Activated naive CD8-positive, alpha-beta T cell treated with anti-CD3 and anti-CD28 coated beads, Interleukin-2, amount 10 ng/mL, durations not matched to agents 7 days and 5 days (primary cell): ENCODE measurements at regions not wholly inside any gene's neighbourhood (a gene's known extent, or its start where the extent isn't known, plus 50 kb on each side); places are given as distances from the start of the nearest gene placed in this dataset.

Source experiments
- ATAC-seq: fragments of 150-1000 bp; cut with Tn5 transposase; one replicate; pipeline ENCODE4 v1.10.0; 2021; ENCODE audit warnings: low read depth, moderate library complexity
- POLR2A ChIA-PET: fragments of 350-600 bp; sonication (Branson Sonifier 250); formaldehyde crosslinking; loops from one replicate; lab custom pipeline; 2021; ENCODE audit warnings: antibody characterized with exemption; lab: Charles Lee
- DNase-seq: peaks from one replicate; pipeline ENCODE4 v3.0.0; 2021
- H3K27ac Mint-ChIP-seq: one replicate; pipeline ENCODE4 v1.8.0; 2022; ENCODE audit warnings: mild to moderate bottlenecking, mixed read lengths
- H3K27me3 Mint-ChIP-seq: one replicate; pipeline ENCODE4 v1.8.0; 2022; ENCODE audit warnings: mild to moderate bottlenecking, moderate library complexity, mixed read lengths
- H3K36me3 Mint-ChIP-seq: one replicate; pipeline ENCODE4 v1.8.0; 2021; ENCODE audit warnings: mild to moderate bottlenecking, mixed read lengths
- H3K4me1 Mint-ChIP-seq: one replicate; pipeline ENCODE4 v1.8.0; 2021; ENCODE audit warnings: mixed read lengths
- H3K4me3 Mint-ChIP-seq: one replicate; pipeline ENCODE4 v1.8.0; 2022; ENCODE audit warnings: mild to moderate bottlenecking, moderate library complexity, mixed read lengths
- H3K9me3 Mint-ChIP-seq: one replicate; pipeline ENCODE4 v1.8.0; 2021; ENCODE audit warnings: mixed read lengths

DNA sequence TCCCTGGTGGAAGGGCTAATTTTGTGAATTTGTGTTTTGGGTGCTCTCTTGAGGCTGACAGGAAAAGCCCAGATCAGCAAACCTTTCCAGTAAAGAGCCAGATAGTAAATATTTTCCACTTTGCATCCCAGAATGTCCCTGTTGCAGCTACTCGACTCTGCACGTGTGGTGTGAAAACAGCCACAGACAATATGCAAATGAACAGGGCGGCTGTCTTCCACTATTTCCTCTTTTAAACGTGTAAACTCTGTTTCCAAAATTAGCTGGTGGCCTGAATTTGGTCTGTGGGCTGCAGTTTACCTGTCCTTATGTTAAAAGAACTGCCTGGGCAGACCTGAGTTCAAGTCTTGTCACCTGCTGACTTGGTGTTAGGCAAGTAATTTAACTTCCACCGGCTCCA is 202.7 kb downstream of the EDEM1 start:
- DNase-seq (no peak), ATAC-seq (no peak)
- Mint-ChIP-seq H3K27me3 (no peaks in the 10 kb centered on the region), H3K4me1 (no peaks in the 10 kb centered on the region), H3K36me3 (no peaks in the 10 kb centered on the region), H3K27ac (no peak overlapping the region), H3K9me3 (no peaks in the 10 kb centered on the region), H3K4me3 (no peak overlapping the region)
- POLR2A ChIA-PET = no interaction called here

DNA sequence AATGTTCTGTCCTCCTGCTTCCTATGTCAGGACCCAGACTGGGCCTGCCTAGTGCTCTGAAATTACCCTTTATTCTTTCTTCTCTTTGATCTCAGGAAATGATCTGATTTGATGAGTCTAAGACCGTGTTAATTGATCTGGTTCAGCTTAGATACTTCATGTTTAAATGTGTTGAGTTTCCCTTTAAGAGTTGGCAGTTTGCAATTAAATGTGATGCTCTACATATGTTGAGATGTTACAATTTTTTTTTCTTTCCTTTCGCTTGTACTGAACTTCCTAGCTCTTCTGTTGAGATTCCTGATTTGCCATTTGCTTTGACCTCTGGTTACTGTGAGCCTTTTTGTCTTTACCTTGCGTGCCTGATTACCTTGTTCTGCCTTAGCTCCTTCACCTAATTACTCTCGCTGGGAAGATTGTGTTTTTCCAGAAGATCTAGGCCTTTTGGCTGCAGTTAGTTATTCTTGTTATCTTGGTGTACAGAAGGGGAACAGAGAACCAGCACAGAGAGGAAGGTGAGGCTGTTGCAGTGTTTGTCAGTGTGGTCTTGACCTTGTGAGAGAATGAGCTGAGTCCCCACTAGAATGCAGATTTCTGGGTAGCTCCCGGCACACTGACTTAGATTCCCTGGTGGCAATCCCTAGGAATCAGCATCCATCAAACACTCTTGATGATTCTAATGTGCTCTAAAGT is 203.6 kb downstream of the EDEM1 start:
- POLR2A ChIA-PET = no interaction called here
- H3K4me3 Mint-ChIP-seq = no peak overlapping the region
- no peaks in the 10 kb centered on the region for H3K36me3 Mint-ChIP-seq
- no peaks in the 10 kb centered on the region for H3K27me3 Mint-ChIP-seq
- H3K4me1 Mint-ChIP-seq = no peaks in the 10 kb centered on the region
- no peak for ATAC-seq
- H3K9me3 Mint-ChIP-seq = no peaks in the 10 kb centered on the region
- no peak for DNase-seq
- no peak overlapping the region for H3K27ac Mint-ChIP-seq

DNA sequence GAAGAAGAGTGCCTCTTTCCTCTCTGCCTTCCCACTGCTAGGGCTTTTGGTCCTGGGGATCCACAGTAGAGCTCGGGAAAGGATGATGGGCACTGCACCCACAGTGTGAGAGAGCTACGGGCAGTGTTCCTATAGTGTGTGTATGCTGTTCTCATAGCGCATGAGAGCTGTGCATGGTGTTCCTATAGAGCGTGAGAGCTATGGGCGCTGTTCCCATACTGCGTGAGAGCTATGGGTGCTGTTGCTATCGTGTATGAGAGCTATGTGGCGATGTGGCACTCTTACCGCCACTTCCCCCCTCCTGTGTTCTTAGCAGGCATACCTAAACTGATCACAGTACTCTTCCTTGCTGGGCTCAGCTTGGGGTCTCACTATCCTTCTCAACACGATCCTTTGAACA is 213.5 kb downstream of the EDEM1 start:
- H3K27ac Mint-ChIP-seq = no peak overlapping the region
- DNase-seq = no peak
- POLR2A ChIA-PET = no interaction called here
- H3K4me3 Mint-ChIP-seq = no peak overlapping the region
- no peaks in the 10 kb centered on the region for H3K36me3 Mint-ChIP-seq
- H3K27me3 Mint-ChIP-seq = peaks cover 10% of the 10 kb centered on the region
- H3K4me1 Mint-ChIP-seq = no peaks in the 10 kb centered on the region
- H3K9me3 Mint-ChIP-seq = no peaks in the 10 kb centered on the region
- ATAC-seq = no peak

DNA sequence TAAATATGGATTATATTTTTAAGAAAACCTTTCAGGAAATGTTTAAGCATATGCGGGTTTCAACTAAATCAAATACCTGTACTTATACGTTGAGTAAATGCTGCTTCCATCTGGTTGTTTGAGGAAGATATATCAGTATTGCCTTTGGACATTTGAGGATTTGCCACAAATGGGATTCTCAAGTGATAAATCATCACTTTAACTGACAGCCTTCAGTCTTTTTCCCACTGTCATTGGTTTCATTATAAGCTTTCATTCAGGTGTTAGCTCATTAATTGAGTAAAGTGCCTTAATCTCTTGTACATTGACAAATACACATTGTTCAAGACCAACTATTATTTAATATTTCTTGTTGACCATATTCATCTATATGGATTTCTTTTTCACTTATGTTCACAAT is 217.2 kb downstream of the EDEM1 start:
- Mint-ChIP-seq H3K4me3 (no peak overlapping the region), H3K27ac (no peak overlapping the region), H3K36me3 (no peaks in the 10 kb centered on the region), H3K9me3 (no peaks in the 10 kb centered on the region), H3K27me3 (peaks cover 10% of the 10 kb centered on the region), H3K4me1 (no peaks in the 10 kb centered on the region)
- POLR2A ChIA-PET = no interaction called here
- ATAC-seq (no peak), DNase-seq (no peak)

DNA sequence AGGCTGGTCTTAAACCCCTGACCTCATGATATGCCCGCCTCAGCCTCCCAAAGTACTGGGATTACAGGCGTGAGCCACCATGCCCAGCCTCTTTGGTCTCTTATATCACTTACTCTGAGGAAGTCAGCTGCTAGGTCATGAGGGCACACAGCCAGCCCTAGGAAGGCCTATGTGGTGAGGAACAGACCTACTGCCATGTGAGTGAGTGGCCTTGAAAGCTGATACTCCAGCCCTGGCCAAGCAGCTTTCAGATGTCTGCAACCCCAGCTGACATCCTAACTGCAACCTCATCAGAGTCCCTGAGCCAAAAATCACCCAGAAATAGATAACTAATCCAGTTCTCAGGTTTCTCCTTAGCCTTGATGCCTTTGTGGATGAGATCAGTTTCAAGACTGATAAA is 224.3 kb downstream of the EDEM1 start:
- H3K27ac Mint-ChIP-seq = no peak overlapping the region
- H3K9me3 Mint-ChIP-seq = no peaks in the 10 kb centered on the region
- ATAC-seq = no peak
- no peak overlapping the region for H3K4me3 Mint-ChIP-seq
- no peaks in the 10 kb centered on the region for H3K4me1 Mint-ChIP-seq
- H3K27me3 Mint-ChIP-seq = peaks cover 3% of the 10 kb centered on the region
- POLR2A ChIA-PET = no interaction called here
- DNase-seq = no peak
- no peaks in the 10 kb centered on the region for H3K36me3 Mint-ChIP-seq

DNA sequence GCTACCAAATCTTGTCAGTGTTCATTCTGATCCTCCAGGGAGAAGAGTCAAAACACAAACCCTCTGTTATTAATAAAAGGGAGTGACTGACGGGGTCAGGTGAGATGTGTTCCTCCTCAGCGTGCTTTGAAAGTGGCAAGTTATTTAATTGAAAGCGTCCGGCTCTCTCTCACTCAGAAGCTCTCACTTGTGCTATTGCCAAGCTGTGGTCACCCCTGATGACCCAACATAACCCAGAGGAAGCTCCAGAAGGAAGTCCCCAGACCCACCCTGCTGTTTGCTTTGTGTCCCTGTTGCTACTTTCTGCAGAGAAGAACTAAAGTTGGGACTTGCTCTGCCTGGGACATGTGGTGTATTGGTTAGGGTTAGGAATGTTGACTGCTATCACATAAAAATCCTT is 235.6 kb downstream of the EDEM1 start:
- POLR2A ChIA-PET = no interaction called here
- H3K4me1 Mint-ChIP-seq = peaks cover 4% of the 10 kb centered on the region
- no peak for ATAC-seq

DNA sequence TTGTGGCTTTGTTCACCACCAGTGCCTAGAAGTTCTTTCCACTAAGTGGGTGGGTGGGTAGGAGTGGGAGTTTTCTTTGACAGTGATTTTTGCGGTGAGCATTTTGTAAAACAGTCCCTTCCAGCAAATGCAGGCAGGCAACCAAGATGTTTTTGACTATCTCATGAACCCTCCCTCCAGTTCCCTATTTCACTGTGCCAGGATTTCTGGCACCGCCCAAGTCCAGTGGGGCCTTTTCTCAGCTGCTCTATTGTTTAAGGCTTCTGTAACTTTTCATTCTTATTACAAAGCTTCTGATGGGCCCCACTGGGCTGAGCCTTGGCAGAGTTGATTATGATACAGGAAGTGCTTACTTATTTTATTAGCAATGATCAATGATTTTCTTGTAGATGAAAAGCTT is 236.0 kb downstream of the EDEM1 start:
- Mint-ChIP-seq H3K36me3 (no peaks in the 10 kb centered on the region), H3K27me3 (peaks cover 10% of the 10 kb centered on the region), H3K4me1 (peaks cover 4% of the 10 kb centered on the region), H3K27ac (no peak overlapping the region), H3K9me3 (no peaks in the 10 kb centered on the region), H3K4me3 (no peak overlapping the region)
- POLR2A ChIA-PET = no interaction called here
- no peak for DNase-seq
- no peak for ATAC-seq

More for the DNA sequence above, 235.6 kb downstream of the EDEM1 start:
- no peak overlapping the region for H3K27ac Mint-ChIP-seq
- no peaks in the 10 kb centered on the region for H3K9me3 Mint-ChIP-seq
- no peaks in the 10 kb centered on the region for H3K36me3 Mint-ChIP-seq
- DNase-seq = no peak
- no peak overlapping the region for H3K4me3 Mint-ChIP-seq
- peaks cover 13% of the 10 kb centered on the region for H3K27me3 Mint-ChIP-seq

DNA sequence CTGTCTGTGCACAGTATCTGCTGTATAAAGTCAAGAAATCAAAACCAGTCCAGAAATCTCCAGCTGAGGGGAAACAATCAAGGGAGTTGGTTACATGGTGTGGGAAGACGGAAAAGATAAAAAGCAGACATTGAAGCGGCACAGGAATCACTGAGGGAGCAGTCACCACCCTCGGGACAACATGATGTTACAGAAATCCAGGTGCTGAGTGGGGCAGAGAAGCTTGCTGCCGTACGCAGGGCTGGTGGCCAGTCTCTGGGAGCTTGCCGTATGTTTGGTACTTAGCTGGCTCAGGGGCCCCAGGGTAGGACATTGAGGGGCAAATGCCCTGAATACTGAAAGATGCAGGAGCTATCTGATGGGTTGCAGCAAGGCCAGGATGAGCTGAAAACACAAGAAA is 237.9 kb downstream of the EDEM1 start:
- DNase-seq (no peak), ATAC-seq (no peak)
- H3K4me3 Mint-ChIP-seq = no peak overlapping the region
- peaks cover 10% of the 10 kb centered on the region for H3K27me3 Mint-ChIP-seq
- H3K27ac Mint-ChIP-seq = no peak overlapping the region
- no peaks in the 10 kb centered on the region for H3K36me3 Mint-ChIP-seq
- POLR2A ChIA-PET = no interaction called here
- H3K9me3 Mint-ChIP-seq = no peaks in the 10 kb centered on the region
- peaks cover 4% of the 10 kb centered on the region for H3K4me1 Mint-ChIP-seq

DNA sequence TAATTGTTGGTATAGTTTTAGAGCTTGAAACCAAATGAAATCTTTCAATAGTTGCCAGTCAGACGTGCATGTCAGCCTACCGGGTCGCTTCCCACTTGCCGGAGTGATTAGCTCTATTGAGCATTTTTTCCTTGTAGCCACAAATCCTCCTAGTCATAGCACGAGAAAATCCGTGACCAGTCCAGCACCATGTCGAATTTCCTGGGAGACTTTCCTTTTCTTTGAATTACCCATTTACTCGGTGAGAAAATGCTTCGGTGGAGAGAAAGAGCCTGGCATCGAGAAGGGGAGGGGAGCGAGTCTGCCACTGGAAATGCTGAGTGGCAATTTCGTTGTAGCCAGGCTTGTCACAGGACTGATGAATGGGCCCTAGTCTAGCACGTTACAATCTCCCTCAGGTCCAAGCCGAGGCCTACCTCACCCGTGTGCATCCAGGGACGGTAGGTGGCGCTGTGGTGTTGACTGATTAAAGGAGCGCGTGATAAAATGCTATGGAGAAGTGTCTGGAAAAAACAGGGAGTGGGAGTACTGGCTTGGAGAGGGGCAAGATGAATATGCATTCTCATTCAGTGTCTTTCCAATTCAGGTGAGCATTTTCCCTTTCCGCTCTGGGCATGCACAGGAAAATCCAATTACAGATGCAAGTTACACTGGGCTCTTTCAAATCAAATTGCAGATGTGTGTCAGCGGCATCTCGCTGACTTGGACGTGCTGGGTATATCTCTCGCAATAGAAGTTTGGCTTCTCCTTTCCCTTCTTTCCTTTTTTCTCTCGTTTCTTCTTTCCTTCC is 238.8 kb downstream of the EDEM1 start:
- no peak overlapping the region for H3K27ac Mint-ChIP-seq
- ATAC-seq = peak; percentile 83

DNA sequence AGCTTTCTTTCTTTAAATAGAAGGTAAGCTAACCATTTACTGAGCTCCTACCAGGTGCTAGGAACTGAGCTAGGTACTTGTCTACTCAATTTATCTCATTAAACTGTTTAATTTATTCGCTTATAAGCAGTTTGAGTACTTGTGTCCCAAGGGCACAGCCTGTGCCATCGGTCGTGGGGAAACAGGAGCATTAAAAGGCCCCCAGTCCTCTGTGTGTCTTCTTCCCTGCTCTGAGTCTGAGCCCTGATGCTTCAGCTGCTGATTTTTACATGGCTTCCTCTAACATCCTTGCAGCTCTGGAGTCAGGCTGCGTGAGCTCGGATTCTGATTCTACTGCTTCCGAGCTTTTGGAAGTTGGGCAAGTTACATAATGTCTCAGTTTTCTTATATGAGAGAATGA is 239.5 kb downstream of the EDEM1 start:
- Mint-ChIP-seq H3K9me3 (no peaks in the 10 kb centered on the region), H3K4me1 (peaks cover 4% of the 10 kb centered on the region), H3K27ac (no peak overlapping the region), H3K27me3 (peaks cover 10% of the 10 kb centered on the region), H3K4me3 (no peak overlapping the region), H3K36me3 (no peaks in the 10 kb centered on the region)
- ATAC-seq (no peak), DNase-seq (no peak)
- POLR2A ChIA-PET = no interaction called here

More for the DNA sequence above, 238.8 kb downstream of the EDEM1 start:
- peaks cover 10% of the 10 kb centered on the region for H3K27me3 Mint-ChIP-seq
- H3K36me3 Mint-ChIP-seq = no peaks in the 10 kb centered on the region
- H3K9me3 Mint-ChIP-seq = no peaks in the 10 kb centered on the region
- no peak overlapping the region for H3K4me3 Mint-ChIP-seq
- POLR2A ChIA-PET = no interaction called here
- DNase-seq = peak; percentile 69
- peaks cover 4% of the 10 kb centered on the region for H3K4me1 Mint-ChIP-seq

DNA sequence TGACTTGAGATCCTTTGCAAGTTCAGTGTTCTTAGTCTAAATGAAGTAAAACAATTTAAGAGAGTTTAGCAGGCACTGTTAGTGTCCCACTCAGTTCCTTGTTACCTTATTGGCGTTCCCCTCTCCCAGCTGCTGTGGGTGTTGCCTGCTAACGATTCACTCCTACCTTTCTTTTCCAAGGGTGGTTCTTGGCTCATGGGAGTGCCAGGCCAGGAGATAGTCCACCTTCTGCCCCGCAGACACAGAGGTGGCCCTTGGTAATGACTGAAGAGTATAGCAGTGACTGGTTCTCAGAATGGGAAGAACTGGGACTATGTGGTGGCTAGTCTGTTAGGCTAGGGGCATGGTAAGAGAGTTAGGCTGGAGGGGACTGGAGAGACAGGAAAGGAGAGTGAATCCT is 240.4 kb downstream of the EDEM1 start:
- POLR2A ChIA-PET = no interaction called here
- Mint-ChIP-seq H3K4me1 (peaks cover 4% of the 10 kb centered on the region), H3K36me3 (no peaks in the 10 kb centered on the region), H3K27me3 (peaks cover 8% of the 10 kb centered on the region), H3K4me3 (no peak overlapping the region), H3K27ac (no peak overlapping the region), H3K9me3 (no peaks in the 10 kb centered on the region)
- DNase-seq = no peak
- no peak for ATAC-seq

DNA sequence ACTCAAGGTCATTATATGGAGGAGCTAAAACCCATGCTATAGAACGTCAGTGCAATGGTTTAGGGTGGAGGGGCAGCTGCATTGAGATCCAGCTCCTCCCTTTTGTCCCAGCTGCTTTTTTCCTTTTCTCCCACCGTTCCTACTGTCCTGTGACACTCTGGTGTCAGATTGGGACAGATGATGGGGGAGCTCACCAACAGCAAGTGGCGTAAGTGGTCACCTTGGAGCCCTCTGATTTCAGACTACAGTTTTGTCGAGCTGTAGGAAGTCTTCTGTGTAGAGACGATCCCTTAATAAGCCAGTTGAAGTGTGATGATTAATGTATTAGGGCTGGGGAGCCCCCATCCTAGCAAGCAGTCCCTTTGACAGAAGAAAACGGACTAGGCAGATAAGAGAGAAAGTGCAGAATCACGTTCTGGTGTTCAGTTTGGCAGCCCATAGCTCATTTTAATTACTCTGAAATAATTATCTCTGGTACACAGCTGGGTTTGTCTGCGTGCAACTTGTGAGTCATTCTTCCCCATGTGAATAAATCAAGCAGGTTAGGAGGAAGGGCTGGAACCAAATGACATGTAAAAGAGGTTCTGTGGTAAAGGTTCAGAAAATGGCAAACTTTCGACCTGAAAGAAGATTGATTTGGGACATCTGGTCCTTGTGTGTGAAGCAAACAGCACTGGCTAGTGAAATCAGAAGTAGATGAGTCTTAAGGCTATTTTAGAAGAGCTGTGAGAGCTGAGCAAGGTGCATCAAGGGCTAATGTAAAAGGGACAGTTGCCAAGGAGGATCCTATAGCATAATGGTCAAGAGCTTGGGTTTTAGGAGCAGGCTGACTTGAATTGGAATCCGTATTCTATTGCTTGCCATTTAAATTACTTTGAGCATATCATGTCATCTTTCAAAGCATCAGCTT is 241.4 kb downstream of the EDEM1 start:
- H3K4me3 Mint-ChIP-seq = no peak overlapping the region
- no peak overlapping the region for H3K27ac Mint-ChIP-seq
- ATAC-seq (no peak), DNase-seq (no peak)
- H3K4me1 Mint-ChIP-seq = peaks cover 4% of the 10 kb centered on the region
- POLR2A ChIA-PET = no interaction called here
- H3K36me3 Mint-ChIP-seq = no peaks in the 10 kb centered on the region
- H3K9me3 Mint-ChIP-seq = no peaks in the 10 kb centered on the region
- peaks cover 7% of the 10 kb centered on the region for H3K27me3 Mint-ChIP-seq

DNA sequence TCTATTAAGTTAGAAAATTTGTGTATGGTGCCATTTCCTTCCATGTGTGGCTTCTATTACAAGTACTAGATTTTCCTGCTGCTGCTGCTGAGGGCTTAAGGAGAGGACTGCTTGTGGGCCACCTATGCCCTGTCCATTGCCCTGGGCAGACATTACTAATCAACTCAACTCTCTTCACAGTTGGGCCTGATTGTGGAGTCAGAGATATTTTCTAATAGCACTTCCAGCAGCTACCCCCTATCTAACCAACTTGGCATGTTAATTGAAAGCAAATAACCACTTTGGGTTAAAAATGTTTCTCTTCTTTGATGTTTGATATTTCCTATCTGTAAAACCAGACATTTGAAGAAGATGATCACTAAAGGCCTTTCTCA is 242.0 kb downstream of the EDEM1 start:
- H3K4me1 Mint-ChIP-seq = peaks cover 4% of the 10 kb centered on the region
- POLR2A ChIA-PET = no interaction called here
- H3K4me3 Mint-ChIP-seq = no peak overlapping the region
- no peak for ATAC-seq
- no peak overlapping the region for H3K27ac Mint-ChIP-seq
- peaks cover 7% of the 10 kb centered on the region for H3K27me3 Mint-ChIP-seq
- no peaks in the 10 kb centered on the region for H3K36me3 Mint-ChIP-seq
- no peaks in the 10 kb centered on the region for H3K9me3 Mint-ChIP-seq
- no peak for DNase-seq
